PC-3 (cell line): ENCODE measurements at regions not wholly inside any gene's neighbourhood (a gene's known extent, or its start where the extent isn't known, plus 50 kb on each side); places are given as distances from the start of the nearest gene placed in this dataset.

Experiments used
- CTCF ChIP-seq: fragments of 300-600 bp; sonication (generic); conservative IDR thresholded peaks from 2 replicates; pipeline ENCODE4 v1.5.1; 2017; ENCODE audit warnings: antibody characterized with exemption, low read depth, mild to moderate bottlenecking, low read length
- EZH2 ChIP-seq: fragments of 300-600 bp; sonication (generic); IDR thresholded peaks from one replicate; pipeline ENCODE4 v1.6.1; 2017; ENCODE audit warnings: antibody characterized with exemption, mild to moderate bottlenecking, low read length; ENCODE audit not compliant: unreplicated experiment
- EZH2phosphoT487 ChIP-seq: fragments of 300-600 bp; sonication (generic); IDR thresholded peaks from 2 replicates; pipeline ENCODE4 v1.6.1; 2018; ENCODE audit warnings: mild to moderate bottlenecking, antibody characterized with exemption, low read length, borderline replicate concordance

- no peak for TF ChIP-seq CTCF
- TF ChIP-seq EZH2phosphoT487 = no peak
- TF ChIP-seq EZH2 = no peak
Observed at GRCh38 chr14:82070753-82071152, 537.1 kb upstream of the SEL1L start.
